Neuron (in vitro differentiated cells): ENCODE measurements at regions not wholly inside any gene's neighbourhood (a gene's known extent, or its start where the extent isn't known, plus 50 kb on each side); places are given as distances from the start of the nearest gene placed in this dataset.
"Not testable (repeated sequence)": the region's sequence is repeated elsewhere in the genome, so short reads cannot be mapped to it uniquely, and the experiment has no call there.

Experiments
- H2AFZ ChIP-seq: one replicate; pipeline ENCODE4 v1.6.1; 2013; ENCODE audit warnings: low read depth, mild to moderate bottlenecking, inconsistent platforms, low read length, moderate library complexity
- H3K27me3 ChIP-seq: one replicate; pipeline ENCODE4 v1.6.1; 2013; ENCODE audit warnings: low read length; ENCODE audit not compliant: insufficient read depth
- H3K36me3 ChIP-seq: one replicate; pipeline ENCODE4 v1.6.1; 2013; ENCODE audit warnings: low read length; ENCODE audit not compliant: insufficient read depth
- H3K4me1 ChIP-seq: one replicate; pipeline ENCODE4 v1.6.1; 2013; ENCODE audit warnings: low read length; ENCODE audit not compliant: insufficient read depth
- H3K4me3 ChIP-seq: 2 replicates; pipeline ENCODE4 v1.5.1; 2013; ENCODE audit warnings: mild to moderate bottlenecking, low read length, moderate library complexity
- H3K9me3 ChIP-seq: one replicate; pipeline ENCODE4 v1.6.1; 2013; ENCODE audit warnings: low read length

- H2AFZ ChIP-seq, result no peak overlapping the region
- H3K9me3 ChIP-seq, result peaks cover 3% of the 10 kb centered on the region
- no peak overlapping the region for H3K4me3 ChIP-seq
- no peaks in the 10 kb centered on the region for H3K27me3 ChIP-seq
- H3K4me1 ChIP-seq, result no peaks in the 10 kb centered on the region
- H3K36me3 ChIP-seq, result no peaks in the 10 kb centered on the region
Observed at GRCh38 chr21:34006611-34007168, 66.7 kb upstream of the MRPS6 start.

GRCh38 chr21:34004974-34005373 is 68.4 kb upstream of the MRPS6 start:
- Histone ChIP-seq H3K4me3 (no peak overlapping the region), H3K4me1 (no peaks in the 10 kb centered on the region), H3K36me3 (no peaks in the 10 kb centered on the region), H3K27me3 (no peaks in the 10 kb centered on the region), H3K9me3 (peaks cover 3% of the 10 kb centered on the region), H2AFZ (no peak overlapping the region)

- Histone ChIP-seq H3K27me3 (no peaks in the 10 kb centered on the region), H2AFZ (no peak overlapping the region), H3K36me3 (no peaks in the 10 kb centered on the region), H3K9me3 (no peaks in the 10 kb centered on the region), H3K4me3 (no peak overlapping the region), H3K4me1 (no peaks in the 10 kb centered on the region)
Observed at GRCh38 chr21:34004013-34004938, 69.1 kb upstream of the MRPS6 start.

- H3K4me3 ChIP-seq, result no peak overlapping the region
- H3K9me3 ChIP-seq, result peaks cover 2% of the 10 kb centered on the region
- H2AFZ ChIP-seq, result no peak overlapping the region
- H3K27me3 ChIP-seq, result no peaks in the 10 kb centered on the region
- no peaks in the 10 kb centered on the region for H3K36me3 ChIP-seq
- no peaks in the 10 kb centered on the region for H3K4me1 ChIP-seq
Observed at GRCh38 chr21:34003428-34003827, 70.0 kb upstream of the MRPS6 start.

GRCh38 chr21:34000375-34000774 is 73.0 kb upstream of the MRPS6 start:
- Histone ChIP-seq H3K9me3 (peaks cover 4% of the 10 kb centered on the region), H3K27me3 (no peaks in the 10 kb centered on the region), H3K4me3 (no peak overlapping the region), H3K36me3 (no peaks in the 10 kb centered on the region), H2AFZ (no peak overlapping the region), H3K4me1 (no peaks in the 10 kb centered on the region)

GRCh38 chr21:33998809-33999208 is 74.6 kb upstream of the MRPS6 start:
- Histone ChIP-seq H3K4me1 (no peaks in the 10 kb centered on the region), H3K36me3 (no peaks in the 10 kb centered on the region), H3K9me3 (peaks cover 4% of the 10 kb centered on the region), H3K4me3 (no peak overlapping the region), H3K27me3 (no peaks in the 10 kb centered on the region), H2AFZ (no peak overlapping the region)

- H2AFZ ChIP-seq, result no peak overlapping the region
- H3K27me3 ChIP-seq, result no peaks in the 10 kb centered on the region
- H3K9me3 ChIP-seq, result peaks cover 4% of the 10 kb centered on the region
- H3K4me3 ChIP-seq, result no peak overlapping the region
- H3K4me1 ChIP-seq, result no peaks in the 10 kb centered on the region
- H3K36me3 ChIP-seq, result no peaks in the 10 kb centered on the region
Observed at GRCh38 chr21:33998402-33998801, 75.0 kb upstream of the MRPS6 start.

- Histone ChIP-seq H3K9me3 (peaks cover 4% of the 10 kb centered on the region), H3K36me3 (no peaks in the 10 kb centered on the region), H2AFZ (no peak overlapping the region), H3K4me3 (no peak overlapping the region), H3K27me3 (no peaks in the 10 kb centered on the region), H3K4me1 (no peaks in the 10 kb centered on the region)
Observed at GRCh38 chr21:33997436-33997835, 75.9 kb upstream of the MRPS6 start.

GRCh38 chr21:33994373-33994772 is 78.8 kb upstream of the ATP5PO start:
- Histone ChIP-seq H3K9me3 (peaks cover 4% of the 10 kb centered on the region), H3K36me3 (no peaks in the 10 kb centered on the region), H2AFZ (no peak overlapping the region), H3K4me3 (no peak overlapping the region), H3K27me3 (no peaks in the 10 kb centered on the region), H3K4me1 (no peaks in the 10 kb centered on the region)

- Histone ChIP-seq H3K36me3 (no peaks in the 10 kb centered on the region), H3K4me1 (no peaks in the 10 kb centered on the region), H2AFZ (no peak overlapping the region), H3K9me3 (peaks cover 3% of the 10 kb centered on the region), H3K4me3 (no peak overlapping the region), H3K27me3 (no peaks in the 10 kb centered on the region)
Observed at GRCh38 chr21:33993286-33994231, 78.0 kb upstream of the ATP5PO start.

GRCh38 chr21:33992412-33992811 is 76.8 kb upstream of the ATP5PO start:
- not testable (repeated sequence) for H3K9me3 ChIP-seq, H3K27me3 ChIP-seq, H2AFZ ChIP-seq, H3K4me3 ChIP-seq, H3K4me1 ChIP-seq, H3K36me3 ChIP-seq

- Histone ChIP-seq H3K4me3 (no peak overlapping the region), H3K27me3 (no peaks in the 10 kb centered on the region), H3K4me1 (no peaks in the 10 kb centered on the region), H3K36me3 (no peaks in the 10 kb centered on the region), H3K9me3 (no peaks in the 10 kb centered on the region), H2AFZ (no peak overlapping the region)
Observed at GRCh38 chr21:33991133-33991532, 75.5 kb upstream of the ATP5PO start.

- H3K9me3 ChIP-seq, result no peaks in the 10 kb centered on the region
- no peaks in the 10 kb centered on the region for H3K27me3 ChIP-seq
- no peaks in the 10 kb centered on the region for H3K36me3 ChIP-seq
- no peak overlapping the region for H2AFZ ChIP-seq
- no peaks in the 10 kb centered on the region for H3K4me1 ChIP-seq
- no peak overlapping the region for H3K4me3 ChIP-seq
Observed at GRCh38 chr21:33989440-33989839, 73.8 kb upstream of the ATP5PO start.
